Endothelial cell of umbilical vein (primary cell): ENCODE measurements at regions not wholly inside any gene's neighbourhood (a gene's known extent, or its start where the extent isn't known, plus 50 kb on each side); places are given as distances from the start of the nearest gene placed in this dataset.

Experiments
- BruUV-seq: library from RNA; stranded (reverse); fragments of 400-500 nt; replicated peaks from 2 replicates; lab custom pipeline; 2021; lab: Mats Ljungman, UMichigan
- CTCF ChIA-PET: fragments of 300-600, 350-600 bp; sonication (Branson Sonifier 250); formaldehyde crosslinking; loops from one replicate; lab custom pipeline; 2021; ENCODE audit warnings: antibody characterized with exemption, inconsistent platforms; lab: Charles Lee
- POLR2A ChIA-PET: fragments of 300-600, 350-600 bp; sonication (Branson Sonifier 250); formaldehyde crosslinking; loops from one replicate; lab custom pipeline; 2021; ENCODE audit warnings: antibody characterized with exemption, inconsistent platforms; lab: Charles Lee
- DNase-seq: peaks from one replicate; pipeline ENCODE4 v3.0.0-alpha.2; 2011; ENCODE audit warnings: low read depth, low spot score
- FAIRE-seq: peaks from 2 replicates; lab custom pipeline; 2011; peaks lifted over from hg19 to GRCh38; lab: Jason Lieb, UNC
- H2AFZ ChIP-seq: 2 replicates; pipeline ENCODE4 v1.6.0; 2012; ENCODE audit warnings: low read depth, low read length, control low read depth, inconsistent platforms
- H3K27ac ChIP-seq: 2 replicates; pipeline ENCODE4 v1.5.1; 2011; ENCODE audit warnings: low read depth, mild to moderate bottlenecking, control low read depth, low read length, moderate library complexity; ENCODE audit not compliant: insufficient read depth
- H3K27me3 ChIP-seq, 2 experiments: 2 replicates each; pipeline versions ENCODE4 v1.6.0 to v1.6.1; 2011; ENCODE audit warnings: low read length in 2 of 2, mixed read lengths in 1 of 2; ENCODE audit not compliant: control insufficient read depth in 2 of 2, insufficient read depth in 2 of 2
- H3K36me3 ChIP-seq, 2 experiments: 2 replicates in 1 of 2; 3 replicates in 1 of 2; pipeline ENCODE4 v1.5.1; 2011; ENCODE audit warnings: low read length in 2 of 2, mild to moderate bottlenecking in 1 of 2, moderate library complexity in 1 of 2; ENCODE audit not compliant: control insufficient read depth in 2 of 2, insufficient read depth in 2 of 2; ENCODE audit errors: extremely low read depth in 1 of 2
- H3K4me1 ChIP-seq: 3 replicates; pipeline ENCODE4 v1.5.1; 2011; ENCODE audit warnings: mild to moderate bottlenecking, low read length; ENCODE audit not compliant: control insufficient read depth, insufficient read depth; ENCODE audit errors: extremely low read depth
- H3K4me2 ChIP-seq: 2 replicates; pipeline ENCODE4 v1.6.1; 2011; ENCODE audit warnings: low read length, control low read depth, mixed read lengths; ENCODE audit not compliant: insufficient read depth
- H3K4me3 ChIP-seq, 3 experiments: fragments of 200-600 bp in 1 of 3; sonication (generic), shearing (Covaris generic) in 1 of 3; replicated peaks in 1 of 3; 2 replicates each; pipeline ENCODE4 v1.5.1; 2011 to 2016; ENCODE audit warnings: control low read depth in 3 of 3, low read length in 3 of 3, mild to moderate bottlenecking in 2 of 3, inconsistent platforms in 1 of 3, low read depth in 1 of 3, moderate library complexity in 1 of 3; ENCODE audit not compliant: insufficient read depth in 1 of 3
- H3K79me2 ChIP-seq: 2 replicates; pipeline ENCODE4 v1.6.0; 2012; ENCODE audit warnings: low read length, inconsistent platforms; ENCODE audit not compliant: control insufficient read depth, insufficient read depth
- H3K9ac ChIP-seq: replicated peaks from 2 replicates; pipeline ENCODE3; 2011; ENCODE audit warnings: low read length, control low read depth; ENCODE audit not compliant: insufficient read depth; ENCODE audit errors: extremely low read depth
- H3K9me1 ChIP-seq: replicated peaks from 3 replicates; pipeline ENCODE4 v1.6.0; 2011; ENCODE audit warnings: mild to moderate bottlenecking, low read length; ENCODE audit not compliant: control insufficient read depth, insufficient read depth; ENCODE audit errors: extremely low read depth
- H3K9me3 ChIP-seq: replicated peaks from 2 replicates; pipeline ENCODE4 v1.5.1; 2012; ENCODE audit warnings: low read length, inconsistent platforms; ENCODE audit not compliant: control insufficient read depth, insufficient read depth
- H4K20me1 ChIP-seq: replicated peaks from 2 replicates; pipeline ENCODE3; 2011; ENCODE audit warnings: mild to moderate bottlenecking, low read length; ENCODE audit not compliant: control insufficient read depth, insufficient read depth; ENCODE audit errors: extremely low read depth
- EZH2 ChIP-seq: IDR thresholded peaks from 2 replicates; pipeline ENCODE4 v1.6.1; 2012; ENCODE audit warnings: borderline replicate concordance, low read depth, mild to moderate bottlenecking, moderate library complexity, low read length, inconsistent platforms; ENCODE audit not compliant: severe bottlenecking
- FOS ChIP-seq: IDR thresholded peaks from 2 replicates; pipeline ENCODE4 v1.6.1; 2011; ENCODE audit warnings: mild to moderate bottlenecking, low read length, moderate library complexity, borderline replicate concordance; ENCODE audit not compliant: insufficient read depth
- GATA2 ChIP-seq: IDR thresholded peaks from 2 replicates; pipeline ENCODE4 v1.7.0; 2011; ENCODE audit warnings: low read depth, mild to moderate bottlenecking, moderate library complexity, mixed read lengths, low read length; ENCODE audit not compliant: insufficient read length, insufficient read depth
- JUN ChIP-seq: IDR thresholded peaks from 2 replicates; pipeline ENCODE4 v1.6.1; 2011; ENCODE audit warnings: borderline replicate concordance, low read depth; ENCODE audit not compliant: insufficient read length, insufficient read depth
- MYC ChIP-seq: IDR thresholded peaks from one replicate; pipeline ENCODE4 v1.6.1; 2011; ENCODE audit warnings: mild to moderate bottlenecking, low read depth, low read length
- POLR2A ChIP-seq: IDR thresholded peaks from 2 replicates; pipeline ENCODE4 v1.6.1; 2012; ENCODE audit warnings: low read depth, mild to moderate bottlenecking, control low read depth, low read length
- POLR2AphosphoS5 ChIP-seq: IDR thresholded peaks from 2 replicates; pipeline ENCODE4 v1.6.1; 2012; ENCODE audit warnings: low read depth, mild to moderate bottlenecking, control low read depth, low read length, moderate library complexity; ENCODE audit not compliant: insufficient read depth
- dilution Hi-C: fragments of 300-500 bp; cut with MboI; formaldehyde crosslinking; loops from one replicate; pipeline ENCODE4 v1.15.0; 2019; ENCODE audit warnings: low sequenced_read_pairs; ENCODE audit not compliant: extremely low pct_ligation_motif_present
- intact Hi-C: fragments of 100-400 bp; cut with micrococcal nuclease; formaldehyde crosslinking; loops from one replicate; pipeline ENCODE4 v1.10.0; 2022
- TF ChIP-seq, protein P1 (sequence below), 2 donors: IDR thresholded peaks; 1 replicate in 1 of 2; 2 replicates in 1 of 2; pipeline ENCODE4 v1.5.1; 2011; ENCODE audit warnings: low read length in 2 of 2, mild to moderate bottlenecking in 2 of 2, moderate library complexity in 2 of 2, control low read depth in 1 of 2, inconsistent platforms in 1 of 2, low read depth in 1 of 2; ENCODE audit not compliant: insufficient read depth in 1 of 2; ENCODE audit errors: extremely low read depth in 1 of 2
- TF ChIP-seq, protein P2 (sequence below): IDR thresholded peaks from 2 replicates; pipeline ENCODE4 v1.6.1; 2011; ENCODE audit not compliant: insufficient read depth, insufficient read length

DNA sequence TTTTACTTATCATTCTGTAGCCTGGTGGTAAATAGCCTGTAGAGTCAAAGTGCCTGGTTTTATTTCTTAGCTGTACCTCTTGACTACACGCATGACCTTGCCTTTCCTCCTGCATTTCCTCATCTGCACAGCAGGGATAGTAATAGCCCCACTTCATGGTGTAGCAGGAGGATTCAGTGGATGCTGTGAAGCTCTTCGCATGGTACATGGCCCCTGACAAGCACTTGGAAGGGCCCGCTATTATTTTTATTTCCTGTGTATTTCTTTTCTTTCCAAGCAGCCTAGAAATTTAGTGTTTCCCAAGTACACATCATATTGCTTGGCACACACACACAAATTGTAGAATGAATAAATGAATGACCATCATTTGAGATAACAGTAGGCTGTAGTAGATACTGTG lies 547.2 kb downstream of the CDH26 start:
- Histone ChIP-seq H3K9me1 (no peaks in the 10 kb centered on the region), H3K79me2 (no peaks in the 10 kb centered on the region), H3K9me3 (peaks cover 2% of the 10 kb centered on the region), H3K27me3 (no peaks in the 10 kb centered on the region), H3K4me1 (no peaks in the 10 kb centered on the region), H3K4me2 (no peak overlapping the region), H4K20me1 (no peaks in the 10 kb centered on the region), H3K9ac (no peak overlapping the region), H3K4me3 (no peak overlapping the region), H3K36me3 (no peaks in the 10 kb centered on the region), H2AFZ (no peak overlapping the region), H3K27ac (no peak overlapping the region)
- ChIA-PET POLR2A (no interaction called here), CTCF (no interaction called here)
- FAIRE-seq, result no peak
- TF ChIP-seq EZH2, result no peak
- TF ChIP-seq, protein P1, sequence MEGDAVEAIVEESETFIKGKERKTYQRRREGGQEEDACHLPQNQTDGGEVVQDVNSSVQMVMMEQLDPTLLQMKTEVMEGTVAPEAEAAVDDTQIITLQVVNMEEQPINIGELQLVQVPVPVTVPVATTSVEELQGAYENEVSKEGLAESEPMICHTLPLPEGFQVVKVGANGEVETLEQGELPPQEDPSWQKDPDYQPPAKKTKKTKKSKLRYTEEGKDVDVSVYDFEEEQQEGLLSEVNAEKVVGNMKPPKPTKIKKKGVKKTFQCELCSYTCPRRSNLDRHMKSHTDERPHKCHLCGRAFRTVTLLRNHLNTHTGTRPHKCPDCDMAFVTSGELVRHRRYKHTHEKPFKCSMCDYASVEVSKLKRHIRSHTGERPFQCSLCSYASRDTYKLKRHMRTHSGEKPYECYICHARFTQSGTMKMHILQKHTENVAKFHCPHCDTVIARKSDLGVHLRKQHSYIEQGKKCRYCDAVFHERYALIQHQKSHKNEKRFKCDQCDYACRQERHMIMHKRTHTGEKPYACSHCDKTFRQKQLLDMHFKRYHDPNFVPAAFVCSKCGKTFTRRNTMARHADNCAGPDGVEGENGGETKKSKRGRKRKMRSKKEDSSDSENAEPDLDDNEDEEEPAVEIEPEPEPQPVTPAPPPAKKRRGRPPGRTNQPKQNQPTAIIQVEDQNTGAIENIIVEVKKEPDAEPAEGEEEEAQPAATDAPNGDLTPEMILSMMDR (IDR thresholded peaks at IDR 0.05; ENCODE audit: extremely low read depth in 1 of 2, insufficient read depth in 1 of 2, low read depth in 1 of 2, low read length in 2 of 2), result no peak
- TF ChIP-seq GATA2, result no peak
- no peak for TF ChIP-seq FOS
- TF ChIP-seq, protein P2, sequence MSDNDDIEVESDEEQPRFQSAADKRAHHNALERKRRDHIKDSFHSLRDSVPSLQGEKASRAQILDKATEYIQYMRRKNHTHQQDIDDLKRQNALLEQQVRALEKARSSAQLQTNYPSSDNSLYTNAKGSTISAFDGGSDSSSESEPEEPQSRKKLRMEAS, result no peak
- TF ChIP-seq JUN, result no peak
- no peak for TF ChIP-seq POLR2A
- no peak for TF ChIP-seq MYC
- no peak for TF ChIP-seq POLR2AphosphoS5
- intact Hi-C loops (no loop called here), dilution Hi-C loops (no loop called here)
- no TSS peak for BruUV-seq
- no peak for DNase-seq
